22Rv1 (cell line): ENCODE measurements at regions not wholly inside any gene's neighbourhood (a gene's known extent, or its start where the extent isn't known, plus 50 kb on each side); places are given as distances from the start of the nearest gene placed in this dataset.

Experiments used
- CTCF ChIP-seq: fragments of 450-650 bp; IDR thresholded peaks from 2 replicates; pipeline ENCODE4 v1.5.1; 2017; ENCODE audit warnings: mild to moderate bottlenecking
- ZFX ChIP-seq: fragments of 450-650 bp; IDR thresholded peaks from 2 replicates; pipeline ENCODE4 v1.6.1; 2017; ENCODE audit warnings: antibody characterized with exemption, borderline replicate concordance

GRCh38 chr2:40606862-40607261 lies 155.0 kb upstream of the SLC8A1 start:
- no peak for TF ChIP-seq CTCF
- no peak for TF ChIP-seq ZFX
